HCT116 (cell line): ENCODE measurements at regions not wholly inside any gene's neighbourhood (a gene's known extent, or its start where the extent isn't known, plus 50 kb on each side); places are given as distances from the start of the nearest gene placed in this dataset.

Experiments used
- ATAC-seq: fragments of 200-7000 bp; cut with Tn5 transposase; 2 replicates; pipeline ENCODE4 v1.9.1; 2020; ENCODE audit warnings: mild to moderate bottlenecking, moderate library complexity
- BruUV-seq: library from RNA; stranded (reverse); fragments of 400-500 nt; replicated peaks from 2 replicates; lab custom pipeline; 2021; lab: Mats Ljungman, UMichigan
- CTCF ChIA-PET: fragments of 300-600 bp; sonication (Branson Sonifier 250); formaldehyde crosslinking; loops from one replicate; lab custom pipeline; 2021; ENCODE audit warnings: antibody characterized with exemption; lab: Charles Lee
- POLR2A ChIA-PET: fragments of 300-600, 350-600 bp; sonication (Branson Sonifier 250); formaldehyde crosslinking; loops from one replicate; lab custom pipeline; 2021; ENCODE audit warnings: antibody characterized with exemption; lab: Charles Lee
- RAD21 ChIA-PET, 2 experiments: fragments of 300-600 bp; sonication (Branson Sonifier 250); formaldehyde crosslinking; loops; one replicate each; lab custom pipeline; 2023; ENCODE audit warnings: low total read pairs in 2 of 2; ENCODE audit not compliant: uncharacterized antibody in 2 of 2, unreplicated experiment in 2 of 2, low non-redundant PET in 1 of 2; lab: Charles Lee
- DNase-seq: peaks from one replicate; pipeline ENCODE4 v3.0.0-alpha.2; 2010; ENCODE audit warnings: low read depth, low spot score
- H2AFZ ChIP-seq: fragments of 200-600 bp; shearing (Covaris generic), sonication (generic); 2 replicates; pipeline ENCODE4 v1.6.1; 2017; ENCODE audit warnings: low read depth, mixed run types, mixed read lengths, antibody characterized with exemption, low read length; ENCODE audit not compliant: poor library complexity, severe bottlenecking
- H3K27ac ChIP-seq: 2 replicates; pipeline ENCODE4 v1.5.1; 2012; ENCODE audit warnings: low read depth, low read length
- H3K27me3 ChIP-seq: fragments of 200-600 bp; sonication (generic); 2 replicates; pipeline ENCODE4 v1.6.1; 2016; ENCODE audit warnings: mixed run types, low read length, mixed read lengths; ENCODE audit not compliant: insufficient read depth
- H3K36me3 ChIP-seq, 2 experiments: fragments of 200-500 bp in 1 of 2; fragments of 200-600 bp in 1 of 2; sonication (Bioruptor generic) in 1 of 2; sonication (generic) in 1 of 2; 2 replicates each; pipeline versions ENCODE4 v1.5.1 to v1.6.1; 2014 to 2016; ENCODE audit warnings: low read length in 2 of 2, inconsistent platforms in 1 of 2, mixed read lengths in 1 of 2, mixed run types in 1 of 2; ENCODE audit not compliant: insufficient read depth in 2 of 2, control insufficient read depth in 1 of 2
- H3K4me1 ChIP-seq, 2 experiments: fragments of 200-600 bp in 1 of 2; sonication (generic) in 1 of 2; 2 replicates each; pipeline versions ENCODE4 v1.5.1 to v1.6.1; 2012 to 2017; ENCODE audit warnings: low read length in 2 of 2, inconsistent platforms in 1 of 2, mild to moderate bottlenecking in 1 of 2, mixed read lengths in 1 of 2, mixed run types in 1 of 2, moderate library complexity in 1 of 2; ENCODE audit not compliant: insufficient read depth in 2 of 2, control insufficient read depth in 1 of 2
- H3K4me2 ChIP-seq: fragments of 200-600 bp; sonication (generic); 2 replicates; pipeline ENCODE4 v1.6.1; 2017; ENCODE audit warnings: mixed run types, low read length, mixed read lengths
- H3K4me3 ChIP-seq, 2 experiments: fragments of 200-600 bp in 1 of 2; sonication (generic) in 1 of 2; replicated peaks in 1 of 2; 2 replicates each; pipeline ENCODE4 v1.5.1; 2011 to 2016; ENCODE audit warnings: low read length in 2 of 2, control low read depth in 1 of 2, low read depth in 1 of 2, mild to moderate bottlenecking in 1 of 2, mixed read lengths in 1 of 2, mixed run types in 1 of 2
- H3K79me2 ChIP-seq: fragments of 200-600 bp; sonication (generic); 2 replicates; pipeline ENCODE4 v1.6.1; 2017; ENCODE audit warnings: mild to moderate bottlenecking, mixed run types, low read length, moderate library complexity, mixed read lengths; ENCODE audit not compliant: insufficient read depth
- H3K9ac ChIP-seq: fragments of 200-600 bp; sonication (generic); 2 replicates; pipeline ENCODE4 v1.6.1; 2016; ENCODE audit warnings: low read length, mixed read lengths
- H3K9me2 ChIP-seq: fragments of 200-600 bp; sonication (generic), shearing (Covaris generic); 2 replicates; pipeline ENCODE4 v1.6.1; 2017; ENCODE audit warnings: mixed run types, mild to moderate bottlenecking, moderate library complexity; ENCODE audit not compliant: insufficient read depth
- H3K9me3 ChIP-seq, 2 experiments: fragments of 200-500 bp in 1 of 2; fragments of 200-600 bp in 1 of 2; sonication (Bioruptor generic) in 1 of 2; sonication (generic) in 1 of 2; 2 replicates each; pipeline ENCODE4 v1.6.1; 2014 to 2017; ENCODE audit warnings: low read length in 2 of 2, mixed read lengths in 2 of 2, inconsistent platforms in 1 of 2, low read depth in 1 of 2, mild to moderate bottlenecking in 1 of 2, mixed run types in 1 of 2, moderate library complexity in 1 of 2; ENCODE audit not compliant: control insufficient read depth in 1 of 2, insufficient read depth in 1 of 2
- H4K20me1 ChIP-seq: fragments of 200-600 bp; sonication (generic), shearing (Covaris generic); 2 replicates; pipeline ENCODE4 v1.6.1; 2017; ENCODE audit warnings: mixed run types, mild to moderate bottlenecking, moderate library complexity; ENCODE audit not compliant: insufficient read depth
- ATF3 ChIP-seq: IDR thresholded peaks from 2 replicates; pipeline ENCODE4 v1.6.1; 2012
- CEBPB ChIP-seq: IDR thresholded peaks from 2 replicates; pipeline ENCODE4 v1.6.1; 2012; ENCODE audit warnings: low read depth
- EZH2 ChIP-seq: fragments of 200-600 bp; sonication (generic); IDR thresholded peaks from 2 replicates; pipeline ENCODE4 v1.6.1; 2017; ENCODE audit warnings: antibody characterized with exemption, mixed run types
- EZH2phosphoT487 ChIP-seq: fragments of 200-600 bp; IDR thresholded peaks from 2 replicates; pipeline ENCODE4 v1.6.1; 2018; ENCODE audit warnings: antibody characterized with exemption, borderline replicate concordance
- FOSL1 ChIP-seq: IDR thresholded peaks from 2 replicates; pipeline ENCODE4 v1.6.1; 2012; ENCODE audit warnings: low read depth
- JUND ChIP-seq: IDR thresholded peaks from 2 replicates; pipeline ENCODE4 v1.6.1; 2012
- SP1 ChIP-seq: IDR thresholded peaks from 2 replicates; pipeline ENCODE4 v1.6.1; 2012; ENCODE audit warnings: low read depth
- SRF ChIP-seq: IDR thresholded peaks from 2 replicates; pipeline ENCODE4 v1.6.1; 2012; ENCODE audit warnings: low read depth
- intact Hi-C: fragments of 100-400 bp; cut with micrococcal nuclease; formaldehyde crosslinking; loops from 2 replicates; pipeline ENCODE4 v1.10.0; 2022
- TF ChIP-seq, protein P1 (sequence below), 3 experiments: fragments of 200-600 bp in 1 of 3; sonication (generic) in 1 of 3; IDR thresholded peaks in 2 of 3; conservative IDR thresholded peaks in 1 of 3; 2 replicates each; pipeline ENCODE4 v1.5.1; 2012 to 2017; ENCODE audit warnings: low read depth in 2 of 3, low read length in 2 of 3, antibody characterized with exemption in 1 of 3, borderline replicate concordance in 1 of 3, control low read depth in 1 of 3, mild to moderate bottlenecking in 1 of 3, mixed read lengths in 1 of 3, mixed run types in 1 of 3, moderate library complexity in 1 of 3; ENCODE audit not compliant: insufficient read depth in 1 of 3

GRCh38 chrX:16023790-16024734, 99.3 kb upstream of the GRPR start (continued):
- TF ChIP-seq, protein P1, sequence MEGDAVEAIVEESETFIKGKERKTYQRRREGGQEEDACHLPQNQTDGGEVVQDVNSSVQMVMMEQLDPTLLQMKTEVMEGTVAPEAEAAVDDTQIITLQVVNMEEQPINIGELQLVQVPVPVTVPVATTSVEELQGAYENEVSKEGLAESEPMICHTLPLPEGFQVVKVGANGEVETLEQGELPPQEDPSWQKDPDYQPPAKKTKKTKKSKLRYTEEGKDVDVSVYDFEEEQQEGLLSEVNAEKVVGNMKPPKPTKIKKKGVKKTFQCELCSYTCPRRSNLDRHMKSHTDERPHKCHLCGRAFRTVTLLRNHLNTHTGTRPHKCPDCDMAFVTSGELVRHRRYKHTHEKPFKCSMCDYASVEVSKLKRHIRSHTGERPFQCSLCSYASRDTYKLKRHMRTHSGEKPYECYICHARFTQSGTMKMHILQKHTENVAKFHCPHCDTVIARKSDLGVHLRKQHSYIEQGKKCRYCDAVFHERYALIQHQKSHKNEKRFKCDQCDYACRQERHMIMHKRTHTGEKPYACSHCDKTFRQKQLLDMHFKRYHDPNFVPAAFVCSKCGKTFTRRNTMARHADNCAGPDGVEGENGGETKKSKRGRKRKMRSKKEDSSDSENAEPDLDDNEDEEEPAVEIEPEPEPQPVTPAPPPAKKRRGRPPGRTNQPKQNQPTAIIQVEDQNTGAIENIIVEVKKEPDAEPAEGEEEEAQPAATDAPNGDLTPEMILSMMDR (IDR thresholded peaks at IDR 0.05 in 2 of 3, conservative IDR thresholded peaks at IDR 0.05 in 1 of 3; ENCODE audit: borderline replicate concordance in 1 of 3, insufficient read depth in 1 of 3, low read depth in 2 of 3, low read length in 2 of 3): no peak
- TF ChIP-seq EZH2phosphoT487 (no peak), CEBPB (peak; percentile 50; the same call in 1 of the 2 replicates), ATF3 (no peak)
- TF ChIP-seq, all 23 proteins: peak for 7

- BruUV-seq: no TSS peak
- TF ChIP-seq SP1: 0 out of 2 replicates have a peak, but pooled peaks have one; percentile 24
- peak; percentile 64 for TF ChIP-seq FOSL1
- peak; percentile 55 for TF ChIP-seq JUND
- no peak for TF ChIP-seq ATF3
- no peak for TF ChIP-seq EZH2
- TF ChIP-seq SRF: no peak
- peak overlapping the region; percentile 9 for H2AFZ ChIP-seq
- RAD21 ChIA-PET: no interaction called here
- intact Hi-C loops: no loop called here
- no peak overlapping the region for H3K4me3 ChIP-seq
- peaks cover 8 to 48% of the 10 kb centered on the region in 2 experiments for H3K4me1 ChIP-seq
- no peaks in the 10 kb centered on the region for H3K9me2 ChIP-seq
- H3K27ac ChIP-seq: no peak overlapping the region
- H3K27me3 ChIP-seq: no peaks in the 10 kb centered on the region
- no peak overlapping the region for H3K9ac ChIP-seq
- H3K36me3 ChIP-seq: no peaks in the 10 kb centered on the region
- no peaks in the 10 kb centered on the region for H3K79me2 ChIP-seq
- H3K4me2 ChIP-seq: peak overlapping the region; percentile 54
- POLR2A ChIA-PET: no interaction called here
- H4K20me1 ChIP-seq: no peaks in the 10 kb centered on the region
- ATAC-seq (no peak), DNase-seq (peak; percentile 15)
- no peaks in the 10 kb centered on the region for H3K9me3 ChIP-seq
- CTCF ChIA-PET: no interaction called here
Observed at GRCh38 chrX:16022580-16023200, 100.7 kb upstream of the GRPR start.
